PFSK-1 (cell line): ENCODE measurements at regions not wholly inside any gene's neighbourhood (a gene's known extent, or its start where the extent isn't known, plus 50 kb on each side); places are given as distances from the start of the nearest gene placed in this dataset.

Source experiments
- POLR2AphosphoS5 ChIP-seq: IDR thresholded peaks from 2 replicates; pipeline ENCODE4 v1.6.1; 2012; ENCODE audit warnings: low read depth, mild to moderate bottlenecking, control low read depth, low read length, moderate library complexity
- REST ChIP-seq, 2 experiments: IDR thresholded peaks; 2 replicates each; pipeline versions ENCODE4 v1.6.1 to v1.8.0; 2011 to 2012; ENCODE audit warnings: low read depth in 2 of 2, low read length in 2 of 2, control low read depth in 1 of 2, inconsistent platforms in 1 of 2, mild to moderate bottlenecking in 1 of 2, moderate library complexity in 1 of 2; ENCODE audit not compliant: insufficient read depth in 1 of 2
- TAF1 ChIP-seq: IDR thresholded peaks from 2 replicates; pipeline ENCODE4 v1.6.1; 2012; ENCODE audit warnings: low read length, control low read depth, borderline replicate concordance; ENCODE audit not compliant: insufficient read depth

- TF ChIP-seq TAF1 (no peak), REST (IDR thresholded peaks at IDR 0.05; ENCODE audit: insufficient read depth in 1 of 2, low read depth in 2 of 2, low read length in 2 of 2) (no peak), POLR2AphosphoS5 (no peak)
These were observed 104.6 kb downstream of the DIRAS3 start for GRCh38 chr1:67945733-67946374.
